Activated naive CD8-positive, alpha-beta T cell (primary cell): ENCODE measurements at regions not wholly inside any gene's neighbourhood (a gene's known extent, or its start where the extent isn't known, plus 50 kb on each side); places are given as distances from the start of the nearest gene placed in this dataset.

Source experiments
- H3K27ac Mint-ChIP-seq: one replicate; pipeline ENCODE4 v1.8.0; 2021; ENCODE audit warnings: mixed read lengths
- H3K27me3 Mint-ChIP-seq: one replicate; pipeline ENCODE4 v1.8.0; 2021; ENCODE audit warnings: mixed read lengths
- H3K36me3 Mint-ChIP-seq: one replicate; pipeline ENCODE4 v1.8.0; 2021; ENCODE audit warnings: mixed read lengths
- H3K4me1 Mint-ChIP-seq: one replicate; pipeline ENCODE4 v1.8.0; 2021; ENCODE audit warnings: low read depth, mixed read lengths
- H3K4me3 Mint-ChIP-seq: one replicate; pipeline ENCODE4 v1.8.0; 2021; ENCODE audit warnings: mild to moderate bottlenecking, mixed read lengths
- H3K9me3 Mint-ChIP-seq: one replicate; pipeline ENCODE4 v1.8.0; 2021; ENCODE audit warnings: low read depth, mixed read lengths

- Mint-ChIP-seq H3K27ac (no peak overlapping the region), H3K4me3 (no peak overlapping the region), H3K9me3 (no peaks in the 10 kb centered on the region), H3K4me1 (no peaks in the 10 kb centered on the region), H3K27me3 (no peaks in the 10 kb centered on the region), H3K36me3 (no peaks in the 10 kb centered on the region)
Observed at GRCh38 chr7:98462911-98463633, 62.2 kb upstream of the BAIAP2L1 start.

GRCh38 chr7:98460902-98461301 is 60.0 kb upstream of the BAIAP2L1 start:
- H3K4me1 Mint-ChIP-seq, result no peaks in the 10 kb centered on the region
- H3K9me3 Mint-ChIP-seq, result no peaks in the 10 kb centered on the region
- no peaks in the 10 kb centered on the region for H3K27me3 Mint-ChIP-seq
- H3K27ac Mint-ChIP-seq, result no peak overlapping the region
- no peaks in the 10 kb centered on the region for H3K36me3 Mint-ChIP-seq
- no peak overlapping the region for H3K4me3 Mint-ChIP-seq

- H3K27ac Mint-ChIP-seq, result no peak overlapping the region
- no peaks in the 10 kb centered on the region for H3K36me3 Mint-ChIP-seq
- no peaks in the 10 kb centered on the region for H3K27me3 Mint-ChIP-seq
- no peak overlapping the region for H3K4me3 Mint-ChIP-seq
- H3K9me3 Mint-ChIP-seq, result no peaks in the 10 kb centered on the region
- H3K4me1 Mint-ChIP-seq, result no peaks in the 10 kb centered on the region
Observed at GRCh38 chr7:98459529-98459928, 58.6 kb upstream of the BAIAP2L1 start.

- H3K36me3 Mint-ChIP-seq, result no peaks in the 10 kb centered on the region
Observed at GRCh38 chr7:98458090-98458875, 57.4 kb upstream of the BAIAP2L1 start.

GRCh38 chr7:98456866-98457265 is 56.0 kb upstream of the BAIAP2L1 start:
- Mint-ChIP-seq H3K27me3 (peaks cover 1% of the 10 kb centered on the region), H3K36me3 (no peaks in the 10 kb centered on the region), H3K4me1 (no peaks in the 10 kb centered on the region), H3K27ac (no peak overlapping the region), H3K9me3 (no peaks in the 10 kb centered on the region), H3K4me3 (no peak overlapping the region)

More at GRCh38 chr7:98458090-98458875, 57.4 kb upstream of the BAIAP2L1 start:
- H3K4me1 Mint-ChIP-seq, result no peaks in the 10 kb centered on the region
- no peak overlapping the region for H3K27ac Mint-ChIP-seq
- no peaks in the 10 kb centered on the region for H3K9me3 Mint-ChIP-seq
- H3K27me3 Mint-ChIP-seq, result no peaks in the 10 kb centered on the region
- no peak overlapping the region for H3K4me3 Mint-ChIP-seq

- H3K9me3 Mint-ChIP-seq, result no peaks in the 10 kb centered on the region
Observed at GRCh38 chr7:98452791-98453190, 51.9 kb upstream of the BAIAP2L1 start.

More at GRCh38 chr7:98452791-98453190, 51.9 kb upstream of the BAIAP2L1 start:
- H3K4me3 Mint-ChIP-seq, result no peak overlapping the region
- H3K27ac Mint-ChIP-seq, result no peak overlapping the region
- no peaks in the 10 kb centered on the region for H3K4me1 Mint-ChIP-seq
- H3K27me3 Mint-ChIP-seq, result peaks cover 1% of the 10 kb centered on the region
- no peaks in the 10 kb centered on the region for H3K36me3 Mint-ChIP-seq
